H1 (cell line): ENCODE measurements at regions not wholly inside any gene's neighbourhood (a gene's known extent, or its start where the extent isn't known, plus 50 kb on each side); places are given as distances from the start of the nearest gene placed in this dataset.

Experiments used
- CTCF ChIA-PET: fragments of 300-600 bp; sonication (Branson Sonifier 250); formaldehyde crosslinking; loops from one replicate; lab custom pipeline; 2021; ENCODE audit not compliant: partially characterized antibody; lab: Charles Lee
- POLR2A ChIA-PET: fragments of 300-600 bp; sonication (Branson Sonifier 250); formaldehyde crosslinking; loops from one replicate; lab custom pipeline; 2021; ENCODE audit warnings: inconsistent platforms; ENCODE audit not compliant: partially characterized antibody; lab: Charles Lee
- DNase-seq, 2 experiments: peaks; one replicate each; pipeline versions ENCODE4 v3.0.0 to v3.0.0-alpha.2; 2010 to 2022; ENCODE audit warnings: low spot score in 2 of 2, low read depth in 1 of 2, mixed read lengths in 1 of 2
- FAIRE-seq: peaks from 2 replicates; lab custom pipeline; 2011; peaks lifted over from hg19 to GRCh38; lab: Jason Lieb, UNC
- H2AFZ ChIP-seq: 2 replicates; pipeline ENCODE4 v1.8.1; 2012; ENCODE audit warnings: low read length, inconsistent platforms
- H2AK5ac ChIP-seq: 2 replicates; pipeline ENCODE4 v1.6.1; 2013; ENCODE audit warnings: low read depth, low read length
- H2BK120ac ChIP-seq: replicated peaks from 2 replicates; pipeline ENCODE3; 2013; ENCODE audit warnings: low read depth, low read length, inconsistent platforms
- H2BK12ac ChIP-seq: 2 replicates; pipeline ENCODE4 v1.6.1; 2013; ENCODE audit warnings: low read depth, low read length
- H2BK15ac ChIP-seq: 2 replicates; pipeline ENCODE4 v1.6.1; 2013; ENCODE audit warnings: low read length
- H2BK20ac ChIP-seq: 2 replicates; pipeline ENCODE4 v1.6.1; 2013; ENCODE audit warnings: low read length
- H2BK5ac ChIP-seq: 2 replicates; pipeline ENCODE4 v1.6.1; 2013; ENCODE audit warnings: low read depth, low read length
- H3K14ac ChIP-seq: 2 replicates; pipeline ENCODE4 v1.6.1; 2013; ENCODE audit warnings: inconsistent platforms; ENCODE audit not compliant: insufficient read length
- H3K18ac ChIP-seq: 2 replicates; pipeline ENCODE4 v1.6.1; 2013; ENCODE audit warnings: low read length; ENCODE audit errors: extremely low read depth
- H3K23ac ChIP-seq: 2 replicates; pipeline ENCODE4 v1.6.1; 2013; ENCODE audit warnings: inconsistent platforms; ENCODE audit not compliant: insufficient read length
- H3K23me2 ChIP-seq: 2 replicates; pipeline ENCODE4 v1.6.1; 2013; ENCODE audit warnings: low read depth, low read length
- H3K27ac ChIP-seq: 2 replicates; pipeline ENCODE4 v1.6.1; 2011; ENCODE audit warnings: low read depth, low read length, inconsistent platforms
- H3K27me3 ChIP-seq, 4 experiments: replicated peaks in 1 of 4; 1 replicate in 1 of 4; 2 replicates in 3 of 4; pipeline versions ENCODE4 v1.6.1 to v1.8.1; 2011 to 2013; ENCODE audit warnings: low read length in 3 of 4, mild to moderate bottlenecking in 3 of 4, inconsistent platforms in 2 of 4, mixed read lengths in 2 of 4, moderate library complexity in 1 of 4; ENCODE audit not compliant: control insufficient read depth in 3 of 4, insufficient read depth in 3 of 4; ENCODE audit errors: extremely low read depth in 1 of 4
- H3K36me3 ChIP-seq, 4 experiments: 2 replicates each; pipeline versions ENCODE4 v1.6.1 to v1.8.1; 2011 to 2013; ENCODE audit warnings: mild to moderate bottlenecking in 4 of 4, low read length in 3 of 4, moderate library complexity in 2 of 4, control low read depth in 1 of 4, inconsistent platforms in 1 of 4; ENCODE audit not compliant: insufficient read depth in 4 of 4, control insufficient read depth in 2 of 4
- H3K4ac ChIP-seq: replicated peaks from 2 replicates; pipeline ENCODE3; 2013; ENCODE audit warnings: low read length, low read depth, mixed read lengths, inconsistent platforms; ENCODE audit not compliant: insufficient read length
- H3K4me1 ChIP-seq, 4 experiments: replicated peaks in 1 of 4; 1 replicate in 1 of 4; 2 replicates in 3 of 4; pipeline versions ENCODE4 v1.6.1 to v1.8.1; 2011 to 2013; ENCODE audit warnings: low read length in 3 of 4, inconsistent platforms in 2 of 4, mixed read lengths in 1 of 4; ENCODE audit not compliant: insufficient read depth in 4 of 4, control insufficient read depth in 3 of 4
- H3K4me2 ChIP-seq, 2 experiments: 2 replicates each; pipeline versions ENCODE4 v1.6.1 to v1.8.1; 2011 to 2013; ENCODE audit warnings: low read depth in 2 of 2, low read length in 2 of 2, control low read depth in 1 of 2, inconsistent platforms in 1 of 2, mild to moderate bottlenecking in 1 of 2; ENCODE audit not compliant: insufficient read depth in 1 of 2
- H3K4me3 ChIP-seq, 4 experiments: fragments of 200-600, 300-600 bp in 1 of 4; sonication (generic), shearing (Covaris generic), sonication (Bioruptor Twin) in 1 of 4; 2 replicates each; pipeline versions ENCODE4 v1.5.1 to v1.8.1; 2011 to 2016; ENCODE audit warnings: low read length in 4 of 4, low read depth in 3 of 4, control low read depth in 2 of 4, inconsistent platforms in 2 of 4, mild to moderate bottlenecking in 2 of 4, mixed read lengths in 1 of 4, moderate library complexity in 1 of 4; ENCODE audit not compliant: insufficient read depth in 2 of 4; ENCODE audit errors: extremely low read depth in 1 of 4
- H3K56ac ChIP-seq: replicated peaks from 2 replicates; pipeline ENCODE3; 2013; ENCODE audit warnings: low read depth, mild to moderate bottlenecking, mixed read lengths, low read length, inconsistent platforms; ENCODE audit not compliant: insufficient read length
- H3K79me1 ChIP-seq: 2 replicates; pipeline ENCODE4 v1.6.1; 2013; ENCODE audit warnings: low read depth, low read length, control low read depth
- H3K79me2 ChIP-seq, 2 experiments: 2 replicates each; pipeline versions ENCODE4 v1.6.1 to v1.8.1; 2012 to 2013; ENCODE audit warnings: low read length in 2 of 2, mild to moderate bottlenecking in 2 of 2, inconsistent platforms in 1 of 2; ENCODE audit not compliant: insufficient read depth in 2 of 2, control insufficient read depth in 1 of 2
- H3K9ac ChIP-seq, 4 experiments: replicated peaks in 1 of 4; 1 replicate in 1 of 4; 2 replicates in 3 of 4; pipeline versions ENCODE4 v1.6.1 to v1.8.1; 2011 to 2013; ENCODE audit warnings: low read depth in 3 of 4, low read length in 3 of 4, control low read depth in 2 of 4, mild to moderate bottlenecking in 2 of 4, moderate library complexity in 2 of 4, inconsistent platforms in 1 of 4; ENCODE audit errors: extremely low read depth in 1 of 4
- H3K9me3 ChIP-seq, 2 experiments: 2 replicates each; pipeline versions ENCODE4 v1.6.1 to v1.8.1; 2012 to 2013; ENCODE audit warnings: mild to moderate bottlenecking in 2 of 2, moderate library complexity in 2 of 2, control low read depth in 1 of 2, inconsistent platforms in 1 of 2, low read depth in 1 of 2, low read length in 1 of 2, mixed read lengths in 1 of 2; ENCODE audit not compliant: insufficient read depth in 2 of 2
- H4K20me1 ChIP-seq, 2 experiments: replicated peaks in 1 of 2; 2 replicates each; pipeline versions ENCODE3 to v1.8.1; 2011 to 2013; ENCODE audit warnings: inconsistent platforms in 2 of 2, low read length in 2 of 2, mild to moderate bottlenecking in 1 of 2; ENCODE audit not compliant: insufficient read depth in 2 of 2, control insufficient read depth in 1 of 2
- H4K5ac ChIP-seq: 2 replicates; pipeline ENCODE4 v1.6.1; 2013; ENCODE audit warnings: low read length, low read depth, mixed read lengths, inconsistent platforms; ENCODE audit not compliant: insufficient read length
- H4K8ac ChIP-seq: 2 replicates; pipeline ENCODE4 v1.8.0; 2013; ENCODE audit warnings: mild to moderate bottlenecking, moderate library complexity, low read length, inconsistent platforms; ENCODE audit not compliant: insufficient read depth; ENCODE audit errors: extremely low read depth
- H4K91ac ChIP-seq: replicated peaks from 2 replicates; pipeline ENCODE3; 2013; ENCODE audit warnings: low read length, mixed read lengths, inconsistent platforms; ENCODE audit not compliant: insufficient read length
- NANOG ChIP-seq: IDR thresholded peaks from 2 replicates; pipeline ENCODE4 v1.6.1; 2011; ENCODE audit warnings: low read length, low read depth, mild to moderate bottlenecking, inconsistent platforms; ENCODE audit not compliant: insufficient read depth, poor library complexity, severe bottlenecking
- SIRT6 ChIP-seq: IDR thresholded peaks from one replicate; pipeline ENCODE4 v1.7.1; 2012; ENCODE audit warnings: low read length, inconsistent platforms
- whole genome bisulfite sequencing, 2 experiments: shearing (Covaris generic) in 1 of 2; methylation state at CpG; one replicate each; pipeline versions ENCODE4 v1.1.6 to v1.1.7; 2013 to 2015; ENCODE audit warnings: low lambda C conversion rate in 2 of 2, mixed read lengths in 2 of 2, inconsistent platforms in 1 of 2, low coverage in 1 of 2, missing lambda C conversion rate in 1 of 2; ENCODE audit not compliant: insufficient replicate concordance in 2 of 2, insufficient coverage in 1 of 2, insufficient read length in 1 of 2; ENCODE audit errors: extremely low coverage in 1 of 2, missing lambda C conversion rate in 1 of 2; 5-methylcytosine and 5-hydroxymethylcytosine counted together

- no peaks in the 10 kb centered on the region for H3K9me3 ChIP-seq
- H2BK120ac ChIP-seq, result no peak overlapping the region
- H3K27me3 ChIP-seq, result no peaks in the 10 kb centered on the region
- ChIA-PET CTCF (interaction anchor here (1.6 kb wide), 1 partner anchor 168 kb away, joined by 4 read pairs; no protein-coding TSS in a partner anchor), POLR2A (interaction anchor here (0.7 kb wide), 1 partner anchor 9 kb away, joined by 3 read pairs; no protein-coding TSS in a partner anchor)
- H2BK5ac ChIP-seq, result no peak overlapping the region
- DNase-seq (no peak), FAIRE-seq (no peak)
- H3K27ac ChIP-seq, result no peak overlapping the region
- H3K23ac ChIP-seq, result no peak overlapping the region
- H4K8ac ChIP-seq, result no peak overlapping the region
- H3K4ac ChIP-seq, result no peak overlapping the region
- no peak overlapping the region for H3K14ac ChIP-seq
- H3K79me2 ChIP-seq, result no peaks in the 10 kb centered on the region
- no peak for TF ChIP-seq NANOG
- TF ChIP-seq SIRT6, result no peak
- no peak overlapping the region for H3K18ac ChIP-seq
- peaks cover 0 to 5% (median 0%) of the 10 kb centered on the region in 4 experiments; a peak in 1 of 7 replicates for H3K4me1 ChIP-seq
- H2BK12ac ChIP-seq, result no peak overlapping the region
- H3K56ac ChIP-seq, result no peak overlapping the region
- H3K4me3 ChIP-seq, result no peak overlapping the region
- H3K9ac ChIP-seq, result no peak overlapping the region
- H2BK20ac ChIP-seq, result no peak overlapping the region
- no peaks in the 10 kb centered on the region for H4K20me1 ChIP-seq
- no peaks in the 10 kb centered on the region for H3K79me1 ChIP-seq
- H3K4me2 ChIP-seq, result no peak overlapping the region
- no peaks in the 10 kb centered on the region for H3K23me2 ChIP-seq
- H2AK5ac ChIP-seq, result no peak overlapping the region
- H2AFZ ChIP-seq, result no peak overlapping the region
- H4K91ac ChIP-seq, result no peak overlapping the region
- H3K36me3 ChIP-seq, result no peaks in the 10 kb centered on the region
- H4K5ac ChIP-seq, result no peak overlapping the region
- 100% methylated on average over 1 of the region's 1 CpG; no CpG with 5 or more reads in 1 of the 2 experiments for WGBS, 2 experiments
- no peak overlapping the region for H2BK15ac ChIP-seq
Measured at GRCh38 chr2:199572571-199572970, 114.8 kb upstream of the SATB2 start.
